ENCODE measurements at regions not wholly inside any gene's neighbourhood (a gene's known extent, or its start where the extent isn't known, plus 50 kb on each side); places are given as distances from the start of the nearest gene placed in this dataset.

DNA sequence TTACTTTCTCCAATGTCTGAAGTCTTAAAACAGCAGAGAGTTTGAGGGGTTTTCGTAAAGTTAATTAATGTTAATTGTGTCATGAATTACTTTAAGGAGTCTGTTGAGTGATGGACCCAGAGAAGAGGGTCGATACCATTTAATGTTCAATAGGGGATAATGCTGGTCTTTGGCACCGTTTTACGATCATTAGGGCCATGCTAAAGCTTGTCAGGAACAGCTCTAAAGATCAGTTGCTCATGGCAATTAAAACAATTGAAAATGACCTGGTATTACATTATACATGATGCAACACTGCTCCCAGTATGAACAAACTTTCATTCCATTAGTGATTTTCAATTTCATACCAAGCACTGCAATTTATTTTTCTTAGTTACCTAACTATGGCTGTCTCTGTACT, 296.9 kb downstream of the ETV1 start:
- DNase-seq (ENCODE audit: low read depth): no peak
- TF ChIP-seq, protein P1, sequence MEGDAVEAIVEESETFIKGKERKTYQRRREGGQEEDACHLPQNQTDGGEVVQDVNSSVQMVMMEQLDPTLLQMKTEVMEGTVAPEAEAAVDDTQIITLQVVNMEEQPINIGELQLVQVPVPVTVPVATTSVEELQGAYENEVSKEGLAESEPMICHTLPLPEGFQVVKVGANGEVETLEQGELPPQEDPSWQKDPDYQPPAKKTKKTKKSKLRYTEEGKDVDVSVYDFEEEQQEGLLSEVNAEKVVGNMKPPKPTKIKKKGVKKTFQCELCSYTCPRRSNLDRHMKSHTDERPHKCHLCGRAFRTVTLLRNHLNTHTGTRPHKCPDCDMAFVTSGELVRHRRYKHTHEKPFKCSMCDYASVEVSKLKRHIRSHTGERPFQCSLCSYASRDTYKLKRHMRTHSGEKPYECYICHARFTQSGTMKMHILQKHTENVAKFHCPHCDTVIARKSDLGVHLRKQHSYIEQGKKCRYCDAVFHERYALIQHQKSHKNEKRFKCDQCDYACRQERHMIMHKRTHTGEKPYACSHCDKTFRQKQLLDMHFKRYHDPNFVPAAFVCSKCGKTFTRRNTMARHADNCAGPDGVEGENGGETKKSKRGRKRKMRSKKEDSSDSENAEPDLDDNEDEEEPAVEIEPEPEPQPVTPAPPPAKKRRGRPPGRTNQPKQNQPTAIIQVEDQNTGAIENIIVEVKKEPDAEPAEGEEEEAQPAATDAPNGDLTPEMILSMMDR (IDR thresholded peaks at IDR 0.05; ENCODE audit: control insufficient read depth, extremely low read depth, insufficient read depth): no peak

GRCh38 chr7:13702251-13702650, 287.2 kb downstream of the ETV1 start:
- DNase-seq (ENCODE audit: low read depth): no peak
- TF ChIP-seq, protein P1 (IDR thresholded peaks at IDR 0.05; ENCODE audit: control insufficient read depth, extremely low read depth, insufficient read depth): no peak
- no peak overlapping the region for H3K4me3 ChIP-seq (ENCODE audit: low read depth, low read length)

More for the DNA sequence above, 296.9 kb downstream of the ETV1 start:
- no peak overlapping the region for H3K4me3 ChIP-seq (ENCODE audit: low read depth, low read length)

DNA sequence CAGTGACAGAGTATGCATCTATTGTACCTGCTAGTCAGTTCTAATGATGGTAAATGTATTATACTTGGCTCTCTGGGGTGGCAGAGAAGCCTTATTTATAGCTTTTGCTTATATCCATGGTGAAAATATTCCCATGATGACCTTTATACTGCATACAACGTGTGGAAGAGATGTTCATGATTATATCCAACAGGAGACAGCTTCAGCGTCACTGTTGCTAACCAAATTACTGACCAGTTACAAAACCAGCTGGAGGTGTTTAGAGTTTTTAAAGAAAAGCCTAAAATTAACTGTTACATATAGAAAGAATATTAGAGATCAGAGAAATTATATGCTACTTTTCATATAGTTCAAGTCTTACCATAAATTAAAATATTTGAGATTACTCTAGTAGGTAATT, 280.8 kb downstream of the ETV1 start:
- TF ChIP-seq, protein P1 (IDR thresholded peaks at IDR 0.05; ENCODE audit: control insufficient read depth, extremely low read depth, insufficient read depth): no peak
- DNase-seq (ENCODE audit: low read depth): no peak
- H3K4me3 ChIP-seq (ENCODE audit: low read depth, low read length): no peak overlapping the region

DNA sequence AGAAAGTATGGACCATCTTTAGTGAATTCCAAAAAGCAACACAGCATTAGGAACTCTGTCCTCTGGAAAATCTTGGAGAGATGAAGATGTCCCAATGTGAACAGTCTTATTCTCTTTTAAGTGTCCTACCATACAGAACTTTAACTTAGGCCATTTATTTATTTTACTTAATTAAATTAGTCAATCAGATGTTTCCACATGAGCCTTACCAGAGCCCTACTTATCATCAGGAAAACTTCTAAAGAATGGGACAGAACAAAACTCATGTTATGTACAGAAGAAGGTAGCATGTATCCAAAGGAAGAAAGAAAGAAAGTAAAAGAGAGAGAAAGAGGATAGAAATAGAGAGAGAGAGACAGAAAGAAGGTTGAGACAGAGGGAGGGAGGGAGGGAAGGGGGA, 276.4 kb downstream of the ETV1 start:
- no peak for DNase-seq (ENCODE audit: low read depth)
- TF ChIP-seq, protein P1 (IDR thresholded peaks at IDR 0.05; ENCODE audit: control insufficient read depth, extremely low read depth, insufficient read depth): no peak

DNA sequence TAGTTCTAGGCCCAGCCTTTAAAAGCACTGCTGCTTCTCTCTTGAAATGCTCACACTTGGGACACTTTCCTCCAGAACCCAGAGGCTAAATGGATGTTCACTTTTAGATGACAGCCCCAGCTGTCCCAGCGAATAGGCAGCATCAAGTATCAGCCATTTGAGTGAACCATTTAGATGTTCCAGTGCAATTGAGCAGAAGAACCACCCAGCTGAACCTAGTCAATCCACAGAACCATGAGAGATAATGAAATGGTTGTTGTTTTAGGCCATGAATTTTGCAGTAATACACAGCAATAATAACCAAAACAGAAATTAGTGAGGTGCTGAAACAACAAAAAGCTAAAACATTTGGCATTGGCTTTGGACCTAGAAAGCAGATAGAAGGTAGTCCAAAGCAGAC, 273.9 kb downstream of the ETV1 start:
- TF ChIP-seq, protein P1 (IDR thresholded peaks at IDR 0.05; ENCODE audit: control insufficient read depth, extremely low read depth, insufficient read depth): no peak
- no peak for DNase-seq (ENCODE audit: low read depth)
- H3K4me3 ChIP-seq (ENCODE audit: low read depth, low read length): no peak overlapping the region

More for the DNA sequence above, 276.4 kb downstream of the ETV1 start:
- no peak overlapping the region for H3K4me3 ChIP-seq (ENCODE audit: low read depth, low read length)

DNA sequence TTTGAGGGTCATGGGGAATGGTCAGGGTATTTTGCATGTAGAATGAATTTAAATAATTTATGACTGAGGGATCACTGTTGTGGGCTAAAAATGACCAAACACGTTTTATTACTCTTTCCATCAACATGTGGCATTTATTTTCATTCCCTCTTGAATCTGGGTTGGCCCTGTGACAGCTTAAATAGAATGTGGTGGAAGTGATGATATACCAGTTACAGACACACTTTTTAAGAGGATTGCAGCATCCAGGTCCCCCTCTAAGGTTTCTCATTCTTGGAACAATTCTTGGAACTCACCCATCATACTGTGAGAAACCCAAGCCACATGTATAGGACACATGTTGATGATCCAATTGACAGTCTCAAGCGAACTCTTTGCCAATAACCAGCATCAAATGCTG, 272.4 kb downstream of the ETV1 start:
- DNase-seq (ENCODE audit: low read depth): no peak
- TF ChIP-seq, protein P1 (IDR thresholded peaks at IDR 0.05; ENCODE audit: control insufficient read depth, extremely low read depth, insufficient read depth): no peak
- no peak overlapping the region for H3K4me3 ChIP-seq (ENCODE audit: low read depth, low read length)

DNA sequence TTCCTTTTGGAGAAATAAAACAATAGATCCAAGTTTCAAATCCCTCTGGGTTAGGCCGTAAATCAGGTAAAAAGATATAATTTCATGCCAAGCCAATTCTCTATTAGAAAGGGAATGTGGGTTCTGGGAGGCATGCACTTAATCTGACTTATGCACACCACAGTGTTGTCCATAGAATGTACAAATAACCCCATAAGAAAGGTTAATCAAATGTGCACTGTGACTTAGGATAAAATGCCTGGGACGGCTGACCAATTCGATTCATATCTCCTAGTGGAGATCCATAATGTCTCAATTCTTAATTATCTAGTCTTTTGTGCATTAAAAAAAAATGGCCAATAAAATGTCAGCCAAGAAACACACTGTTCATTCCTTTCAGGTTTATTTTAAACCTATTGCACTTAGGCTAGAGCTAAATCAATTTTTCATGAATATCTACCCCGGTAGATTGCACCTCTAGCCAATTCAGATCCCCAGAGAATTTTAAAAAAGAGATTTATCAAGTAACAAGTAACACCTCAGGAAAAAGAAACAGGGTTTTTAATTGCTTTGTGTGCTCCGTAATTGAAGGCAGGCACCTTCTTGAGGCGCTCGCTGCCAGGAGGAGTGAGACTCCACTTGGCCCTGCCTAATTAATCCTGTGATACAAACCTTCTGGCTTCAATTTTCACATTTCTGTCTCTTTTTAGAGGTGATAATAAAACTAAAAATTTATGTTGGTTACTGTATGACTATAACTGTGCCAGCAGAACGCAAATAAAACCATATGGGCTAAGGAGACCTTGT, 265.1 kb downstream of the ETV1 start:
- TF ChIP-seq, protein P1 (IDR thresholded peaks at IDR 0.05; ENCODE audit: control insufficient read depth, extremely low read depth, insufficient read depth): no peak
- DNase-seq (ENCODE audit: low read depth): no peak
- no peak overlapping the region for H3K4me3 ChIP-seq (ENCODE audit: low read depth, low read length)
